HepG2 (cell line): ENCODE measurements at regions not wholly inside any gene's neighbourhood (a gene's known extent, or its start where the extent isn't known, plus 50 kb on each side); places are given as distances from the start of the nearest gene placed in this dataset.

Experiments used
- ATAC-seq: fragments of 200-7000 bp; cut with Tn5 transposase; 3 replicates; pipeline ENCODE4 v1.9.1; 2020; ENCODE audit warnings: mild to moderate bottlenecking, moderate library complexity
- BruUV-seq: library from RNA; stranded (reverse); fragments of 400-500 nt; replicated peaks from 2 replicates; lab custom pipeline; 2021; lab: Mats Ljungman, UMichigan
- CTCF ChIA-PET: fragments of 300-600 bp; formaldehyde crosslinking; extraction: SDS; loops from one replicate; lab custom pipeline; 2021; ENCODE audit warnings: low total read pairs, inconsistent platforms, low intra/inter-chr PET ratio; lab: Yijun Ruan, JAX
- POLR2A ChIA-PET: fragments of 350-600 bp; sonication (Branson Sonifier 250); formaldehyde crosslinking; loops from one replicate; lab custom pipeline; 2020; ENCODE audit warnings: antibody characterized with exemption, inconsistent platforms; lab: Yijun Ruan, JAX
- DNase-seq: peaks from one replicate; pipeline ENCODE4 v3.0.0-alpha.2; 2015; ENCODE audit warnings: low spot score
- FAIRE-seq: peaks from 3 replicates; lab custom pipeline; 2011; peaks lifted over from hg19 to GRCh38; lab: Jason Lieb, UNC
- H2AFZ ChIP-seq: one replicate; pipeline ENCODE4 v1.6.1; 2011; ENCODE audit warnings: low read length, inconsistent platforms
- H3K27ac ChIP-seq: fragments of 300-600 bp; 3 replicates; pipeline ENCODE4 v1.8.0; 2011; ENCODE audit warnings: mixed run types, mild to moderate bottlenecking, mixed read lengths, low read length, inconsistent platforms; ENCODE audit not compliant: insufficient read depth; ENCODE audit errors: extremely low read length
- H3K27me3 ChIP-seq, 2 experiments: fragments of 200-600 bp in 1 of 2; 2 replicates in 1 of 2; 3 replicates in 1 of 2; pipeline versions ENCODE4 v1.6.0 to v1.8.0; 2011; ENCODE audit warnings: low read length in 2 of 2, mild to moderate bottlenecking in 2 of 2, moderate library complexity in 2 of 2, inconsistent platforms in 1 of 2; ENCODE audit not compliant: insufficient read depth in 2 of 2, control insufficient read depth in 1 of 2
- H3K36me3 ChIP-seq, 2 experiments: fragments of 200-600 bp in 1 of 2; replicated peaks in 1 of 2; 2 replicates in 1 of 2; 3 replicates in 1 of 2; pipeline versions ENCODE4 v1.5.1 to v1.8.0; 2011; ENCODE audit warnings: low read length in 2 of 2, inconsistent platforms in 1 of 2; ENCODE audit not compliant: insufficient read depth in 2 of 2, control insufficient read depth in 1 of 2
- H3K4me1 ChIP-seq: 2 replicates; pipeline ENCODE4 v1.5.1; 2012; ENCODE audit warnings: low read length, inconsistent platforms; ENCODE audit not compliant: insufficient read depth
- H3K4me2 ChIP-seq: 2 replicates; pipeline ENCODE4 v1.6.0; 2011; ENCODE audit warnings: low read depth, low read length, inconsistent platforms
- H3K4me3 ChIP-seq, 3 experiments: fragments of 200-600 bp in 1 of 3; sonication (generic), shearing (Covaris generic) in 1 of 3; replicated peaks in 1 of 3; 2 replicates each; pipeline ENCODE4 v1.5.1; 2011 to 2016; ENCODE audit warnings: low read length in 3 of 3, inconsistent platforms in 2 of 3, low read depth in 2 of 3, mild to moderate bottlenecking in 2 of 3, control low read depth in 1 of 3, mixed read lengths in 1 of 3; ENCODE audit not compliant: insufficient read depth in 1 of 3
- H3K79me2 ChIP-seq: one replicate; pipeline ENCODE4 v1.6.1; 2011; ENCODE audit warnings: low read length, inconsistent platforms; ENCODE audit not compliant: insufficient read depth
- H3K9ac ChIP-seq: 2 replicates; pipeline ENCODE4 v1.6.0; 2011; ENCODE audit warnings: mild to moderate bottlenecking, low read depth, low read length, inconsistent platforms; ENCODE audit not compliant: insufficient read depth
- H3K9me3 ChIP-seq: 2 replicates; pipeline ENCODE4 v1.5.1; 2012; ENCODE audit warnings: mild to moderate bottlenecking, low read length
- H4K20me1 ChIP-seq: 2 replicates; pipeline ENCODE4 v1.6.0; 2011; ENCODE audit warnings: inconsistent platforms, mild to moderate bottlenecking, low read length, moderate library complexity; ENCODE audit not compliant: insufficient read depth
- ARID4A ChIP-seq: sonication (generic); formaldehyde crosslinking; IDR thresholded peaks from 2 replicates; pipeline ENCODE4 v1.5.0; 2020; ENCODE audit warnings: mild to moderate bottlenecking, missing genetic modification reagents, borderline replicate concordance
- ATAD3A ChIP-seq: sonication (generic); formaldehyde crosslinking; IDR thresholded peaks from 2 replicates; pipeline ENCODE4 v1.4.0; 2020; ENCODE audit warnings: missing genetic modification reagents
- CC2D1A ChIP-seq: sonication (generic); formaldehyde crosslinking; IDR thresholded peaks from 2 replicates; pipeline ENCODE4 v1.8.1; 2023; ENCODE audit warnings: mild to moderate bottlenecking, missing genetic modification reagents
- DDIT3 ChIP-seq: sonication (generic); formaldehyde crosslinking; IDR thresholded peaks from 2 replicates; pipeline ENCODE4 v1.4.0; 2020; ENCODE audit warnings: mild to moderate bottlenecking, missing genetic modification reagents
- GTF2F1 ChIP-seq: fragments of 150-350 bp; IDR thresholded peaks from 2 replicates; pipeline ENCODE4 v1.6.1; 2014; ENCODE audit warnings: low read length
- HDAC2 ChIP-seq: sonication (generic); formaldehyde crosslinking; IDR thresholded peaks from 2 replicates; pipeline ENCODE4 v1.4.0; 2020; ENCODE audit warnings: missing genetic modification reagents
- MZF1 ChIP-seq: sonication (generic); formaldehyde crosslinking; IDR thresholded peaks from 2 replicates; pipeline ENCODE4 v1.8.1; 2023; ENCODE audit warnings: mild to moderate bottlenecking, missing genetic modification reagents, borderline replicate concordance
- NFAT5 ChIP-seq: sonication (generic); formaldehyde crosslinking; IDR thresholded peaks from 2 replicates; pipeline ENCODE4 v1.4.0; 2020; ENCODE audit warnings: missing genetic modification reagents
- NFYB ChIP-seq: sonication (generic); formaldehyde crosslinking; IDR thresholded peaks from 2 replicates; pipeline ENCODE4 v1.4.0; 2020; ENCODE audit warnings: missing genetic modification reagents
- SIN3A ChIP-seq: IDR thresholded peaks from 2 replicates; pipeline ENCODE4 v1.6.1; 2011; ENCODE audit warnings: low read depth, mild to moderate bottlenecking, control low read depth, low read length, borderline replicate concordance
- TCF7 ChIP-seq: sonication (generic); IDR thresholded peaks from 2 replicates; pipeline ENCODE4 v1.6.1; 2016; ENCODE audit warnings: antibody characterized with exemption, low read depth
- TEF ChIP-seq: sonication (generic); formaldehyde crosslinking; IDR thresholded peaks from 2 replicates; pipeline ENCODE4 v1.5.0; 2020; ENCODE audit warnings: missing genetic modification reagents
- YEATS4 ChIP-seq: sonication (generic); formaldehyde crosslinking; IDR thresholded peaks from 2 replicates; pipeline ENCODE4 v1.4.0; 2020; ENCODE audit warnings: missing genetic modification reagents, borderline replicate concordance
- ZFP62 ChIP-seq: sonication (generic); formaldehyde crosslinking; IDR thresholded peaks from 2 replicates; pipeline ENCODE4 v1.4.0; 2020; ENCODE audit warnings: missing genetic modification reagents
- ZNF160 ChIP-seq: sonication (generic); formaldehyde crosslinking; IDR thresholded peaks from 2 replicates; pipeline ENCODE4 v1.8.0; 2022; ENCODE audit warnings: mild to moderate bottlenecking, inconsistent platforms, missing genetic modification reagents
- ZNF766 ChIP-seq: sonication (generic); formaldehyde crosslinking; IDR thresholded peaks from 2 replicates; pipeline ENCODE4 v1.5.0; 2020; ENCODE audit warnings: missing genetic modification reagents, borderline replicate concordance
- ZSCAN21 ChIP-seq: sonication (generic); formaldehyde crosslinking; IDR thresholded peaks from 2 replicates; pipeline ENCODE4 v1.8.0; 2022; ENCODE audit warnings: mild to moderate bottlenecking, missing genetic modification reagents, moderate library complexity, borderline replicate concordance
- WGBS: methylation state at CpG from one replicate; pipeline ENCODE4 v1.1.6; 2017; ENCODE audit warnings: low lambda C conversion rate; 5-methylcytosine and 5-hydroxymethylcytosine counted together
- in situ Hi-C: cut with HindIII; loops from 2 replicates; pipeline ENCODE4 v1.10.0; 2017; ENCODE audit warnings: low pct_unique_long_range_greater_than_20kb; ENCODE audit not compliant: extremely low pct_ligation_motif_present
- intact Hi-C: fragments of 100-400 bp; cut with micrococcal nuclease; formaldehyde crosslinking; loops from one replicate; pipeline ENCODE4 v1.10.0; 2022; ENCODE audit not compliant: unreplicated experiment

- Histone ChIP-seq H3K9ac (no peak overlapping the region), H3K36me3 (no peaks in the 10 kb centered on the region), H3K4me3 (no peak overlapping the region), H3K9me3 (no peaks in the 10 kb centered on the region), H3K27me3 (no peaks in the 10 kb centered on the region), H4K20me1 (no peaks in the 10 kb centered on the region), H3K4me1 (no peaks in the 10 kb centered on the region), H3K4me2 (no peak overlapping the region)
- ATAC-seq (no peak), DNase-seq (no peak)
- POLR2A ChIA-PET = no interaction called here
- no TSS peak for BruUV-seq
- intact Hi-C loops = no loop called here
- TF ChIP-seq TEF (CRISPR knock-in tag) (no peak), ARID4A (CRISPR knock-in tag) (no peak), NFYB (CRISPR knock-in tag) (no peak), CC2D1A (CRISPR knock-in tag) (no peak), TCF7 (no peak), HDAC2 (CRISPR knock-in tag) (no peak), ZSCAN21 (CRISPR knock-in tag) (no peak), SIN3A (no peak), ATAD3A (no peak), DDIT3 (no peak), NFAT5 (CRISPR knock-in tag) (no peak), MZF1 (CRISPR knock-in tag) (no peak), ZFP62 (no peak), ZNF766 (CRISPR knock-in tag) (no peak), YEATS4 (CRISPR knock-in tag) (no peak), ZNF160 (CRISPR knock-in tag) (no peak), GTF2F1 (no peak)
- TF ChIP-seq, all 625 proteins: peak for 0
- Histone ChIP-seq H3K27ac (no peak overlapping the region), H3K79me2 (no peaks in the 10 kb centered on the region), H2AFZ (no peak overlapping the region)
- FAIRE-seq = no peak
- in situ Hi-C loops = no loop called here
- CTCF ChIA-PET = no interaction called here
- 0% methylated on average over 3 of the region's 3 CpGs for WGBS
Observed at GRCh38 chr5:28468166-28468565, 1429.8 kb upstream of the CDH9 start.
